Karpas-422 (cell line): ENCODE measurements at regions not wholly inside any gene's neighbourhood (a gene's known extent, or its start where the extent isn't known, plus 50 kb on each side); places are given as distances from the start of the nearest gene placed in this dataset.
A peak's percentile ranks its signal among the peaks of the same experiment; 100 is the strongest.

ENCODE experiments used
- DNase-seq: peaks from one replicate; pipeline ENCODE4 v3.0.0-alpha.2; 2015
- H2AFZ ChIP-seq: fragments of 200-600 bp; sonication (generic); 2 replicates; pipeline ENCODE4 v1.6.1; 2014; ENCODE audit warnings: antibody characterized with exemption, low read length, mixed read lengths
- H3K27ac ChIP-seq: fragments of 200-600 bp; sonication (generic); 2 replicates; pipeline ENCODE4 v1.5.1; 2014; ENCODE audit warnings: mild to moderate bottlenecking, low read length, moderate library complexity
- H3K27me3 ChIP-seq: fragments of 200-600 bp; sonication (generic); 2 replicates; pipeline ENCODE4 v1.6.1; 2014; ENCODE audit warnings: low read length, mixed read lengths
- H3K36me3 ChIP-seq: fragments of 200-600 bp; sonication (generic); 2 replicates; pipeline ENCODE4 v1.6.1; 2014; ENCODE audit warnings: low read length, mixed read lengths; ENCODE audit not compliant: insufficient read depth
- H3K4me1 ChIP-seq: fragments of 200-600 bp; sonication (generic); 2 replicates; pipeline ENCODE4 v1.6.1; 2014; ENCODE audit warnings: mild to moderate bottlenecking, low read length, mixed read lengths
- H3K4me2 ChIP-seq: fragments of 200-600 bp; sonication (generic); 2 replicates; pipeline ENCODE4 v1.6.1; 2014; ENCODE audit warnings: low read length, low read depth, mild to moderate bottlenecking; ENCODE audit not compliant: poor library complexity, severe bottlenecking
- H3K4me3 ChIP-seq: fragments of 200-600 bp; sonication (generic); 2 replicates; pipeline ENCODE4 v1.5.1; 2014; ENCODE audit warnings: mild to moderate bottlenecking, antibody characterized with exemption, low read length, mixed read lengths
- H3K79me2 ChIP-seq: fragments of 200-600 bp; sonication (generic); 2 replicates; pipeline ENCODE4 v1.6.1; 2014; ENCODE audit warnings: mild to moderate bottlenecking, low read length, mixed read lengths
- H3K9ac ChIP-seq: fragments of 200-600 bp; sonication (generic); 2 replicates; pipeline ENCODE4 v1.6.0; 2014; ENCODE audit warnings: low read length
- H3K9me2 ChIP-seq: fragments of 200-600 bp; sonication (generic), shearing (Covaris generic); replicated peaks from 2 replicates; pipeline ENCODE4 v1.6.0; 2014; ENCODE audit warnings: mild to moderate bottlenecking, low read length, moderate library complexity; ENCODE audit not compliant: insufficient read depth
- H3K9me3 ChIP-seq: fragments of 300-700, 200-600 bp; sonication (generic); 2 replicates; pipeline ENCODE4 v1.6.1; 2014; ENCODE audit warnings: low read length, mixed read lengths
- H4K20me1 ChIP-seq: fragments of 200-600 bp; sonication (generic); 2 replicates; pipeline ENCODE4 v1.6.1; 2014; ENCODE audit warnings: mild to moderate bottlenecking, antibody characterized with exemption, low read length, low read depth; ENCODE audit not compliant: insufficient read depth

DNA sequence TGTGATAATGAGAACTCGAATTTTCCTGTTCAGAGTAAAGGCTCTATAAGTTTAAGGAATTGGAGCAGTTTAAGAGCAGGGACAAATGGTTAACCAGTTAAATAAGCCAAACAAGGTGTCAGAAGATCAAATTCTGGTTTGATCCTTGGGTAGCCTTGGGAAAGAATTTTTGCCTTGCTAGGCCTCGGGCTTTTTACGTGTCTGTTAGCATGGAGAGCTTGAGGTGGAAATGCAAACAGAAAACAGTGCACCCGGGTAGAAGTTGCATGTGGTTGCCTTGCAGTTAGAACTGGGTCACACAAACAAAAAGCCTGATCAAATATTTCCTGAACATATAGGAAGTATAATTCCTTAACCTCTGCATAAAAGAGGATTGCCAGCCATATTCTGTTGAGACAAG lies 58.3 kb downstream of the RIN2 start:
- Histone ChIP-seq H3K4me3 (no peak overlapping the region), H2AFZ (no peak overlapping the region), H3K27ac (peak overlapping the region; percentile 85), H3K36me3 (no peaks in the 10 kb centered on the region), H3K9me3 (no peaks in the 10 kb centered on the region), H3K9ac (no peak overlapping the region), H4K20me1 (no peaks in the 10 kb centered on the region), H3K4me1 (peaks cover 76% of the 10 kb centered on the region), H3K4me2 (peak overlapping the region; percentile 63), H3K79me2 (no peaks in the 10 kb centered on the region), H3K9me2 (no peaks in the 10 kb centered on the region), H3K27me3 (no peaks in the 10 kb centered on the region)
- DNase-seq: no peak

DNA sequence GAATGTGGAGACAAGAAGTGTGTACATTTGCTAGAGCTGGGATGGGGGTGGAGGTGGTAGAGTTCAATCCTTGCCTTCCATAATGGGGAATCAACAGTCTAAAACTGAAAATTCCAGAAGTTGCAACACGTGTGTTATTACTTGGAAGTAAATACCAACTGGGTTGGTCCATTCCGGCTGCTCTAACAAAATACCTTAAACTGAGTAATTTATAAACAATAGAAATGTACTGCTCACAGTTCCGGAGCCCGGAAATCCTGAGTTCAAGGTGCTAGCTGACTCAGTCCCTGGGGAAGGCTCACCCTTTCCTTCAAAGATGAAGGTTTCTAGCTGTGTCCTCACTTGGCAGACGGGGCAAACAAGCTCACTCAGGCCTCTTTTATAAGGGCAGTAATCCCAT lies 59.0 kb downstream of the RIN2 start:
- Histone ChIP-seq H3K4me1 (peaks cover 76% of the 10 kb centered on the region), H3K36me3 (no peaks in the 10 kb centered on the region)

GRCh38 chr20:19819149-19819548 lies 61.1 kb downstream of the RIN2 start:
- H3K27ac ChIP-seq: no peak overlapping the region
- no peaks in the 10 kb centered on the region for H3K9me3 ChIP-seq
- H3K79me2 ChIP-seq: no peaks in the 10 kb centered on the region
- no peak overlapping the region for H3K9ac ChIP-seq
- H3K9me2 ChIP-seq: no peaks in the 10 kb centered on the region
- no peak overlapping the region for H2AFZ ChIP-seq
- no peak overlapping the region for H3K4me2 ChIP-seq
- no peak for DNase-seq
- no peaks in the 10 kb centered on the region for H3K27me3 ChIP-seq
- peaks cover 77% of the 10 kb centered on the region for H3K4me1 ChIP-seq
- H3K4me3 ChIP-seq: no peak overlapping the region
- no peaks in the 10 kb centered on the region for H3K36me3 ChIP-seq
- H4K20me1 ChIP-seq: no peaks in the 10 kb centered on the region

More for the DNA sequence above, 59.0 kb downstream of the RIN2 start:
- no peak overlapping the region for H3K4me2 ChIP-seq
- H3K9me2 ChIP-seq: no peaks in the 10 kb centered on the region
- H2AFZ ChIP-seq: no peak overlapping the region
- no peaks in the 10 kb centered on the region for H3K27me3 ChIP-seq
- H3K9ac ChIP-seq: no peak overlapping the region
- no peaks in the 10 kb centered on the region for H3K79me2 ChIP-seq
- no peaks in the 10 kb centered on the region for H3K9me3 ChIP-seq
- no peak overlapping the region for H3K27ac ChIP-seq
- no peak for DNase-seq
- no peak overlapping the region for H3K4me3 ChIP-seq
- H4K20me1 ChIP-seq: no peaks in the 10 kb centered on the region

DNA sequence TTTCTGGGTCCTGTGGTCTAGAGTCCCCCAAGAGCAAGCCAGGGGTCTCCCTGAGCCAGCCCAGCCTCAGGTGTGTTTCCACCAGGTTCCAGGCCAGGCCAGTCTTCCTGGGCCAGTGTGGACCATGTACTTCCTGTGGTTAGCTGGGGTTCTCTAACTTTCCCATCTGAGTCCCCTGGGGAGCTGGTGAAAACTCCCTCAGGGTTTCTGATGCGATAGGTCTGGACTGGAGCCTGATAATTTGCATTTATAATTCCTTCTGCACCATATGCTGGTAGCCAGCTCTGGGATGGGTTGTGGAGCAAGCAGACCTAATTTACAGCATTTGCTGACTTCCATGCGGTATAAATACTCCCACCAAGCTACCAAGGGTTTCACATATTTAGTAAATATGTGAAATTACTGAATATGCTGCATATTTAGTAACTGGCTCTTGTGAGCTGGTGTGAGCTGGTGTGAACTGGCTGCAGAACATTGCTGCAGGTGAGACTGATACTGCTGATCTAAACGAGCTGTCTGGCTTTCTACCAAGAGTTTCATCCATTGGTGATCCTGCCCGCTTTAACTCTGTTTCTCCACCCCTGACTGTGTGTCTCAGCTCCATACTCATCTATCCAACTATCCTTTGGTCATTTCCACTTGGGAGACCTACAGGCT lies 62.6 kb downstream of the RIN2 start:
- H3K79me2 ChIP-seq: no peaks in the 10 kb centered on the region
- H3K9ac ChIP-seq: peak overlapping the region; percentile 36
- no peaks in the 10 kb centered on the region for H3K9me3 ChIP-seq
- no peak overlapping the region for H2AFZ ChIP-seq
- H3K4me1 ChIP-seq: peaks cover 77% of the 10 kb centered on the region
- H3K9me2 ChIP-seq: no peaks in the 10 kb centered on the region
- H3K36me3 ChIP-seq: no peaks in the 10 kb centered on the region
- no peaks in the 10 kb centered on the region for H4K20me1 ChIP-seq
- DNase-seq: peak; percentile 79
- H3K27me3 ChIP-seq: no peaks in the 10 kb centered on the region
- peak overlapping the region; percentile 9; the same call in 1 of the 2 replicates for H3K4me3 ChIP-seq
- H3K27ac ChIP-seq: peak overlapping the region; percentile 98
- peak overlapping the region; percentile 64 for H3K4me2 ChIP-seq

GRCh38 chr20:19821606-19822005 lies 63.5 kb downstream of the RIN2 start:
- Histone ChIP-seq H3K9me2 (no peaks in the 10 kb centered on the region), H4K20me1 (no peaks in the 10 kb centered on the region), H3K27me3 (no peaks in the 10 kb centered on the region), H3K9me3 (no peaks in the 10 kb centered on the region), H3K27ac (peak overlapping the region; percentile 98), H3K4me2 (peak overlapping the region; percentile 64), H3K79me2 (no peaks in the 10 kb centered on the region), H3K4me1 (peaks cover 76% of the 10 kb centered on the region), H3K4me3 (0 out of 2 replicates have a peak overlapping the region, but pooled peaks have one; percentile 16), H3K9ac (peak overlapping the region; percentile 36), H2AFZ (0 out of 2 replicates have a peak overlapping the region, but pooled peaks have one; percentile 0), H3K36me3 (no peaks in the 10 kb centered on the region)
- no peak for DNase-seq

GRCh38 chr20:19823216-19823615 lies 65.2 kb downstream of the RIN2 start:
- Histone ChIP-seq H3K79me2 (no peaks in the 10 kb centered on the region), H3K4me1 (peaks cover 84% of the 10 kb centered on the region), H3K36me3 (no peaks in the 10 kb centered on the region), H3K4me2 (peak overlapping the region; percentile 64), H3K9me2 (no peaks in the 10 kb centered on the region), H3K4me3 (peak overlapping the region; percentile 54), H3K9ac (peak overlapping the region; percentile 61), H3K9me3 (no peaks in the 10 kb centered on the region), H3K27ac (peak overlapping the region; percentile 98), H4K20me1 (no peaks in the 10 kb centered on the region), H2AFZ (no peak overlapping the region), H3K27me3 (no peaks in the 10 kb centered on the region)
- peak; percentile 69 for DNase-seq

DNA sequence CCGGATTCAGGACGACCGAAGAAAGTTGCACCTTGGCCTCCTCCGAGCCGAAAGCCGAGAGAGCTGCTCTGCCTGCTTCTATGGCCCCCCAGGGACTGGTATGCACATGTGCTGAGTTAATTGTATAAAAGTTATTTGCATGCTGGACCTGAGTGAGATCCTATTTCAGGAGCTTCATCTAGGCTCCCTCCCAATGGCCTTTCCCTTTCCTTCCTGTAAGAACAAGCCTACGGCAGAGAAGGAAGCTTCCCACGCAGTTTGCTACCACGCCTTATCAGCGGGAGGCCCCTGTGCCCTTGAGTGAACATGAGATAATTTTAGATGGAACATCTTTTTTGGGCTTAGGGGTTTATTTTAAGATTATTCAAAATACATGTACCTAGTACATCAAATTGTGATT lies 65.9 kb downstream of the RIN2 start:
- DNase-seq: peak; percentile 95
- peak overlapping the region; percentile 64 for H3K4me2 ChIP-seq

GRCh38 chr20:19824861-19825260 lies 66.8 kb downstream of the RIN2 start:
- peak overlapping the region; percentile 98 for H3K27ac ChIP-seq

More for the DNA sequence above, 65.9 kb downstream of the RIN2 start:
- H4K20me1 ChIP-seq: no peaks in the 10 kb centered on the region
- H3K4me3 ChIP-seq: peak overlapping the region; percentile 54
- no peaks in the 10 kb centered on the region for H3K27me3 ChIP-seq
- H3K27ac ChIP-seq: peak overlapping the region; percentile 98
- H3K9ac ChIP-seq: peak overlapping the region; percentile 61
- no peaks in the 10 kb centered on the region for H3K9me3 ChIP-seq
- H3K79me2 ChIP-seq: no peaks in the 10 kb centered on the region
- H3K4me1 ChIP-seq: peaks cover 91% of the 10 kb centered on the region
- H3K9me2 ChIP-seq: no peaks in the 10 kb centered on the region
- H2AFZ ChIP-seq: no peak overlapping the region
- no peaks in the 10 kb centered on the region for H3K36me3 ChIP-seq

More at GRCh38 chr20:19824861-19825260, 66.8 kb downstream of the RIN2 start:
- peak overlapping the region; percentile 80; the same call in 1 of the 2 replicates for H2AFZ ChIP-seq
- H3K4me1 ChIP-seq: peaks cover 99% of the 10 kb centered on the region
- no peaks in the 10 kb centered on the region for H3K9me3 ChIP-seq
- no peaks in the 10 kb centered on the region for H3K27me3 ChIP-seq
- H3K79me2 ChIP-seq: no peaks in the 10 kb centered on the region
- peak overlapping the region; percentile 46; the same call in 1 of the 2 replicates for H3K9ac ChIP-seq
- H4K20me1 ChIP-seq: no peaks in the 10 kb centered on the region
- H3K4me3 ChIP-seq: no peak overlapping the region
- DNase-seq: no peak
- no peaks in the 10 kb centered on the region for H3K9me2 ChIP-seq
- no peaks in the 10 kb centered on the region for H3K36me3 ChIP-seq
- peak overlapping the region; percentile 6 for H3K4me2 ChIP-seq
